H9 (cell line): ENCODE measurements at regions not wholly inside any gene's neighbourhood (a gene's known extent, or its start where the extent isn't known, plus 50 kb on each side); places are given as distances from the start of the nearest gene placed in this dataset.

Experiments
- DNase-seq: peaks from one replicate; pipeline ENCODE4 v3.0.0-alpha.2; 2017
- H2AFZ ChIP-seq: one replicate; pipeline ENCODE4 v1.6.1; 2013; ENCODE audit warnings: mild to moderate bottlenecking, low read length, control low read depth, moderate library complexity
- H2AK5ac ChIP-seq: 2 replicates; pipeline ENCODE4 v1.6.1; 2013; ENCODE audit warnings: low read length, control low read depth, mixed read lengths; ENCODE audit not compliant: insufficient read length
- H2BK120ac ChIP-seq: one replicate; pipeline ENCODE4 v1.6.1; 2013; ENCODE audit warnings: low read depth, mild to moderate bottlenecking, low read length, control low read depth, inconsistent platforms; ENCODE audit not compliant: poor library complexity, severe bottlenecking
- H2BK12ac ChIP-seq: 2 replicates; pipeline ENCODE4 v1.6.1; 2013; ENCODE audit warnings: low read length, control low read depth, mixed read lengths, low read depth; ENCODE audit not compliant: insufficient read length
- H2BK15ac ChIP-seq: 2 replicates; pipeline ENCODE4 v1.6.1; 2013; ENCODE audit warnings: low read depth, low read length, control low read depth
- H2BK20ac ChIP-seq: one replicate; pipeline ENCODE4 v1.6.1; 2013; ENCODE audit warnings: low read depth, mild to moderate bottlenecking, low read length, control low read depth, inconsistent platforms; ENCODE audit not compliant: poor library complexity, severe bottlenecking
- H2BK5ac ChIP-seq: 2 replicates; pipeline ENCODE4 v1.6.1; 2013; ENCODE audit warnings: low read length, control low read depth, mixed read lengths; ENCODE audit not compliant: insufficient read length
- H3K14ac ChIP-seq: 2 replicates; pipeline ENCODE4 v1.6.1; 2013; ENCODE audit warnings: low read length, control low read depth; ENCODE audit not compliant: insufficient read depth
- H3K18ac ChIP-seq: 2 replicates; pipeline ENCODE4 v1.6.1; 2013; ENCODE audit warnings: low read depth, mild to moderate bottlenecking, mixed read lengths, low read length, control low read depth; ENCODE audit not compliant: insufficient read length
- H3K23ac ChIP-seq: 2 replicates; pipeline ENCODE4 v1.6.1; 2013; ENCODE audit warnings: low read length, control low read depth, mixed read lengths, low read depth; ENCODE audit not compliant: insufficient read length
- H3K23me2 ChIP-seq: 2 replicates; pipeline ENCODE4 v1.6.1; 2013; ENCODE audit warnings: low read depth, mild to moderate bottlenecking, mixed read lengths, low read length, control low read depth; ENCODE audit not compliant: insufficient read length, poor library complexity, severe bottlenecking
- H3K27ac ChIP-seq: 2 replicates; pipeline ENCODE4 v1.5.1; 2013; ENCODE audit warnings: low read length, control low read depth, mixed read lengths, low read depth; ENCODE audit not compliant: insufficient read length
- H3K27me3 ChIP-seq: 2 replicates; pipeline ENCODE4 v1.6.1; 2013; ENCODE audit warnings: low read length, control low read depth, inconsistent platforms; ENCODE audit not compliant: insufficient read depth
- H3K4ac ChIP-seq: 2 replicates; pipeline ENCODE4 v1.6.1; 2013; ENCODE audit warnings: low read depth, mild to moderate bottlenecking, control low read depth, inconsistent platforms, low read length, moderate library complexity
- H3K4me1 ChIP-seq: 2 replicates; pipeline ENCODE4 v1.6.1; 2013; ENCODE audit warnings: low read length, control low read depth, inconsistent platforms; ENCODE audit not compliant: insufficient read depth
- H3K4me2 ChIP-seq: 2 replicates; pipeline ENCODE4 v1.6.1; 2013; ENCODE audit warnings: low read length, control low read depth, mixed read lengths; ENCODE audit not compliant: insufficient read length, insufficient read depth
- H3K56ac ChIP-seq: 2 replicates; pipeline ENCODE4 v1.6.1; 2013; ENCODE audit warnings: low read depth, mild to moderate bottlenecking, mixed read lengths, low read length, control low read depth; ENCODE audit not compliant: insufficient read length
- H3K79me1 ChIP-seq: 2 replicates; pipeline ENCODE4 v1.6.1; 2013; ENCODE audit warnings: low read depth, mild to moderate bottlenecking, moderate library complexity, low read length, control low read depth, inconsistent platforms; ENCODE audit not compliant: insufficient read depth, poor library complexity, severe bottlenecking
- H3K79me2 ChIP-seq: 2 replicates; pipeline ENCODE4 v1.6.1; 2013; ENCODE audit warnings: low read length, control low read depth, inconsistent platforms; ENCODE audit not compliant: insufficient read depth
- H3K9ac ChIP-seq: 2 replicates; pipeline ENCODE4 v1.6.1; 2013; ENCODE audit warnings: low read length, control low read depth, mixed read lengths; ENCODE audit not compliant: insufficient read length; ENCODE audit errors: extremely low read depth
- H3K9me3 ChIP-seq: one replicate; pipeline ENCODE4 v1.6.1; 2013; ENCODE audit warnings: low read depth, low read length, inconsistent platforms; ENCODE audit not compliant: control insufficient read depth
- H3T11ph ChIP-seq: one replicate; pipeline ENCODE4 v1.6.1; 2013; ENCODE audit warnings: mild to moderate bottlenecking, low read length, control low read depth, inconsistent platforms
- H4K20me1 ChIP-seq: one replicate; pipeline ENCODE4 v1.6.1; 2013; ENCODE audit not compliant: control insufficient read depth, insufficient read length, insufficient read depth
- H4K5ac ChIP-seq: 2 replicates; pipeline ENCODE4 v1.6.1; 2013; ENCODE audit warnings: low read depth, mild to moderate bottlenecking, mixed read lengths, low read length, control low read depth; ENCODE audit not compliant: insufficient read length
- H4K8ac ChIP-seq: replicated peaks from 2 replicates; pipeline ENCODE4 v1.6.1; 2013; ENCODE audit warnings: low read length, control low read depth, mixed read lengths, low read depth; ENCODE audit not compliant: insufficient read length
- H4K91ac ChIP-seq: 2 replicates; pipeline ENCODE4 v1.6.1; 2013; ENCODE audit warnings: low read depth, mild to moderate bottlenecking, moderate library complexity, mixed read lengths, low read length, control low read depth; ENCODE audit not compliant: insufficient read length
- H3K27ac Mint-ChIP-seq, 3 experiments: 2 replicates in 2 of 3; 3 replicates in 1 of 3; pipeline ENCODE4 v1.8.0; 2020 to 2021; ENCODE audit warnings: mixed read lengths in 3 of 3, mild to moderate bottlenecking in 1 of 3, moderate library complexity in 1 of 3
- H3K27me3 Mint-ChIP-seq: 2 replicates; pipeline ENCODE4 v1.8.0; 2021; ENCODE audit warnings: low read depth, mild to moderate bottlenecking, moderate library complexity, mixed read lengths
- H3K36me3 Mint-ChIP-seq, 3 experiments: 2 replicates in 2 of 3; 3 replicates in 1 of 3; pipeline ENCODE4 v1.8.0; 2020 to 2021; ENCODE audit warnings: low read depth in 3 of 3, mixed read lengths in 3 of 3; ENCODE audit not compliant: insufficient read depth in 1 of 3
- H3K4me1 Mint-ChIP-seq, 2 experiments: 2 replicates each; pipeline ENCODE4 v1.8.0; 2020; ENCODE audit warnings: mixed read lengths in 2 of 2
- H3K4me3 Mint-ChIP-seq, 2 experiments: 2 replicates in 1 of 2; 3 replicates in 1 of 2; pipeline ENCODE4 v1.8.0; 2020 to 2021; ENCODE audit warnings: mild to moderate bottlenecking in 2 of 2, mixed read lengths in 2 of 2, moderate library complexity in 1 of 2
- H3K9me3 Mint-ChIP-seq, 2 experiments: 2 replicates in 1 of 2; 3 replicates in 1 of 2; pipeline ENCODE4 v1.8.0; 2020; ENCODE audit warnings: mild to moderate bottlenecking in 2 of 2, mixed read lengths in 2 of 2, moderate library complexity in 1 of 2
- WGBS: extraction: QIAGEN DNeasy Blood & Tissue Kit; methylation state at CpG from one replicate; pipeline ENCODE4 v1.1.7; 2013; ENCODE audit warnings: missing lambda C conversion rate, low lambda C conversion rate, mixed read lengths; ENCODE audit not compliant: insufficient read length; ENCODE audit errors: extremely low coverage; 5-methylcytosine and 5-hydroxymethylcytosine counted together
- TF ChIP-seq, protein P1 (sequence below): fragments of 200-600 bp; sonication (generic); conservative IDR thresholded peaks from 3 replicates; pipeline ENCODE4 v1.8.0; 2021; ENCODE audit warnings: antibody characterized with exemption, mild to moderate bottlenecking

DNA sequence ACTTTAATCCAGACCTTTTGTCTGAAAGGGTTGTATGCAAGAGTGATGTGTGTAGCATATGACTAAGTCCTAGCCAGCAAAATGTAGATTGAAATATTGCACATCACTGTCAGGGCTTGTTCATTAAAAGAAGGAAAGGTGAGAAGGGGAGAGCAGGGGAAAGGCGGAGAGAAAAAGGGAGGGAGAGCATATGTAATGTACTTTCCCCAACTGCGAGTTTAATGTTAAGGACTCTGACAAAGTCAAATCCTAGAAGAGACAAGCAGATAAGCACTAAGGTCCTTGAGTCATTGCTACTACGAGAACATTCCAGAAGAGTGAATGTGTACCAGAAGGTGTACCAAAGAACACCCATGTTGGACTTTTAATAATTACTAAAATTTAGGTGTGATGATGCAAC, 1336.7 kb downstream of the NSUN3 start:
- no peak overlapping the region for H2BK15ac ChIP-seq
- no peak overlapping the region for H3K27ac ChIP-seq
- H3T11ph ChIP-seq: no peak overlapping the region
- no peak overlapping the region for H2BK120ac ChIP-seq
- H3K27me3 ChIP-seq: no peaks in the 10 kb centered on the region
- no peaks in the 10 kb centered on the region; the same call in 1 of the 2 replicates for H3K4me1 ChIP-seq
- Mint-ChIP-seq H3K36me3 (no peaks in the 10 kb centered on the region), H3K9me3 (no peaks in the 10 kb centered on the region; a peak in 1 of 5 replicates), H3K4me3 (no peak overlapping the region), H3K4me1 (peaks cover 3 to 4% of the 10 kb centered on the region in 2 experiments; a peak in 1 of 4 replicates), H3K27ac (peak overlapping the region in 1 of 3 experiments; percentile 11; a peak in 2 of 7 replicates), H3K27me3 (no peaks in the 10 kb centered on the region; the same call in 1 of the 2 replicates)
- no peaks in the 10 kb centered on the region for H4K20me1 ChIP-seq
- H3K23me2 ChIP-seq: no peaks in the 10 kb centered on the region
- H3K9me3 ChIP-seq: no peaks in the 10 kb centered on the region
- no peak overlapping the region for H3K4me2 ChIP-seq
- H2AK5ac ChIP-seq: no peak overlapping the region
- H3K9ac ChIP-seq: no peak overlapping the region
- H2BK20ac ChIP-seq: no peak overlapping the region
- H4K8ac ChIP-seq: no peak overlapping the region
- no peak overlapping the region for H2BK12ac ChIP-seq
- H3K56ac ChIP-seq: no peak overlapping the region
- no peak overlapping the region for H2BK5ac ChIP-seq
- H4K91ac ChIP-seq: no peak overlapping the region
- no peak overlapping the region for H4K5ac ChIP-seq
- H3K14ac ChIP-seq: no peak overlapping the region
- H2AFZ ChIP-seq: no peak overlapping the region
- H3K18ac ChIP-seq: no peak overlapping the region
- H3K79me2 ChIP-seq: no peaks in the 10 kb centered on the region
- no peak overlapping the region for H3K4ac ChIP-seq
- TF ChIP-seq, protein P1, sequence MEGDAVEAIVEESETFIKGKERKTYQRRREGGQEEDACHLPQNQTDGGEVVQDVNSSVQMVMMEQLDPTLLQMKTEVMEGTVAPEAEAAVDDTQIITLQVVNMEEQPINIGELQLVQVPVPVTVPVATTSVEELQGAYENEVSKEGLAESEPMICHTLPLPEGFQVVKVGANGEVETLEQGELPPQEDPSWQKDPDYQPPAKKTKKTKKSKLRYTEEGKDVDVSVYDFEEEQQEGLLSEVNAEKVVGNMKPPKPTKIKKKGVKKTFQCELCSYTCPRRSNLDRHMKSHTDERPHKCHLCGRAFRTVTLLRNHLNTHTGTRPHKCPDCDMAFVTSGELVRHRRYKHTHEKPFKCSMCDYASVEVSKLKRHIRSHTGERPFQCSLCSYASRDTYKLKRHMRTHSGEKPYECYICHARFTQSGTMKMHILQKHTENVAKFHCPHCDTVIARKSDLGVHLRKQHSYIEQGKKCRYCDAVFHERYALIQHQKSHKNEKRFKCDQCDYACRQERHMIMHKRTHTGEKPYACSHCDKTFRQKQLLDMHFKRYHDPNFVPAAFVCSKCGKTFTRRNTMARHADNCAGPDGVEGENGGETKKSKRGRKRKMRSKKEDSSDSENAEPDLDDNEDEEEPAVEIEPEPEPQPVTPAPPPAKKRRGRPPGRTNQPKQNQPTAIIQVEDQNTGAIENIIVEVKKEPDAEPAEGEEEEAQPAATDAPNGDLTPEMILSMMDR: no peak
- no peak overlapping the region for H3K23ac ChIP-seq
- WGBS: no CpG with 5 or more reads among the region's 3 CpGs
- no peaks in the 10 kb centered on the region for H3K79me1 ChIP-seq
- no peak for DNase-seq
